ENCODE measurements at regions not wholly inside any gene's neighbourhood (a gene's known extent, or its start where the extent isn't known, plus 50 kb on each side); places are given as distances from the start of the nearest gene placed in this dataset.
"Not testable (repeated sequence)": the region's sequence is repeated elsewhere in the genome, so short reads cannot be mapped to it uniquely, and the experiment has no call there.

- not testable (repeated sequence) for DNase-seq (ENCODE audit: low read depth in 2 of 2)
Measured at GRCh38 chr18:15060279-15060880, 312.4 kb downstream of the ANKRD30B start.

GRCh38 chr18:15061289-15061896 lies 313.4 kb downstream of the ANKRD30B start:
- not testable (repeated sequence) for DNase-seq (ENCODE audit: low read depth in 2 of 2)

- not testable (repeated sequence) for DNase-seq (ENCODE audit: low read depth in 2 of 2)
Measured at GRCh38 chr18:15066434-15066833, 318.5 kb downstream of the ANKRD30B start.

- DNase-seq (ENCODE audit: low read depth in 2 of 2), result not testable (repeated sequence)
Measured at GRCh38 chr18:15071311-15071710, 323.3 kb downstream of the ANKRD30B start.
